K562 (cell line): ENCODE measurements at regions not wholly inside any gene's neighbourhood (a gene's known extent, or its start where the extent isn't known, plus 50 kb on each side); places are given as distances from the start of the nearest gene placed in this dataset.

Source experiments
- ATAC-seq: fragments of 200-7000 bp; cut with Tn5 transposase; 3 replicates; pipeline ENCODE4 v1.9.1; 2020; ENCODE audit warnings: moderate library complexity
- BruUV-seq: library from RNA; stranded (reverse); fragments of 400-500 nt; replicated peaks from 2 replicates; lab custom pipeline; 2021; lab: Mats Ljungman, UMichigan
- CTCF ChIA-PET: fragments of 300-600 bp; formaldehyde crosslinking; extraction: SDS; loops from one replicate; lab custom pipeline; 2021; ENCODE audit warnings: low intra/inter-chr PET ratio; lab: Yijun Ruan, JAX
- POLR2A ChIA-PET: fragments of 300-600, 350-650 bp; sonication (Branson Sonifier 250); formaldehyde crosslinking; extraction: SDS; loops from one replicate; lab custom pipeline; 2021; ENCODE audit warnings: antibody characterized with exemption, inconsistent platforms; lab: Yijun Ruan, JAX
- DNase-seq, 4 experiments: peaks; one replicate each; pipeline versions ENCODE4 v3.0.0 to v3.0.0-alpha.2; 2011 to 2018; ENCODE audit warnings: low spot score in 3 of 4, mixed read lengths in 3 of 4; ENCODE audit errors: extremely low read depth in 1 of 4
- FAIRE-seq: peaks from 2 replicates; lab custom pipeline; 2011; peaks lifted over from hg19 to GRCh38; lab: Jason Lieb, UNC
- H2AFZ ChIP-seq: 2 replicates; pipeline ENCODE4 v1.6.0; 2011; ENCODE audit warnings: low read depth, low read length, control low read depth, inconsistent platforms
- H3K27ac ChIP-seq: fragments of 200-600 bp; 3 replicates; pipeline ENCODE4 v1.8.0; 2011; ENCODE audit warnings: low read depth, mild to moderate bottlenecking, control low read depth, inconsistent platforms, low read length, moderate library complexity, mixed read lengths; ENCODE audit errors: extremely low read depth
- H3K27me3 ChIP-seq, 2 experiments: fragments of 300-600 bp in 1 of 2; 2 replicates in 1 of 2; 3 replicates in 1 of 2; pipeline versions ENCODE4 v1.6.0 to v1.8.0; 2011; ENCODE audit warnings: inconsistent platforms in 2 of 2, low read length in 2 of 2, mild to moderate bottlenecking in 1 of 2, mixed read lengths in 1 of 2, moderate library complexity in 1 of 2; ENCODE audit not compliant: control insufficient read depth in 2 of 2, insufficient read depth in 2 of 2
- H3K36me3 ChIP-seq: fragments of 300-600 bp; 3 replicates; pipeline ENCODE4 v1.8.0; 2011; ENCODE audit warnings: mild to moderate bottlenecking, low read length, inconsistent platforms; ENCODE audit not compliant: control insufficient read depth, insufficient read depth
- H3K4me1 ChIP-seq, 2 experiments: fragments of 200-600 bp in 1 of 2; replicated peaks in 1 of 2; 2 replicates in 1 of 2; 3 replicates in 1 of 2; pipeline versions ENCODE4 v1.5.1 to v1.8.0; 2011; ENCODE audit warnings: inconsistent platforms in 2 of 2, low read length in 2 of 2, mild to moderate bottlenecking in 1 of 2, mixed read lengths in 1 of 2, moderate library complexity in 1 of 2; ENCODE audit not compliant: control insufficient read depth in 2 of 2, insufficient read depth in 2 of 2
- H3K4me2 ChIP-seq: 2 replicates; pipeline ENCODE4 v1.6.1; 2011; ENCODE audit warnings: low read length, control low read depth, inconsistent platforms, mixed read lengths; ENCODE audit not compliant: insufficient read depth
- H3K4me3 ChIP-seq: fragments of 200-600 bp; sonication (generic), shearing (Covaris generic); 2 replicates; pipeline ENCODE4 v1.5.1; 2016; ENCODE audit warnings: control low read depth, inconsistent platforms
- H3K79me2 ChIP-seq: fragments of 200-600 bp; 3 replicates; pipeline ENCODE4 v1.8.0; 2011; ENCODE audit warnings: low read length, inconsistent platforms; ENCODE audit not compliant: control insufficient read depth, insufficient read depth
- H3K9ac ChIP-seq, 2 experiments: 2 replicates each; pipeline versions ENCODE4 v1.6.0 to v1.6.1; 2011; ENCODE audit warnings: low read depth in 2 of 2, low read length in 2 of 2, control low read depth in 1 of 2, inconsistent platforms in 1 of 2, mild to moderate bottlenecking in 1 of 2, mixed read lengths in 1 of 2; ENCODE audit not compliant: insufficient read depth in 1 of 2
- H3K9me1 ChIP-seq: one replicate; pipeline ENCODE4 v1.6.0; 2011; ENCODE audit warnings: inconsistent platforms, mild to moderate bottlenecking, low read length, moderate library complexity; ENCODE audit not compliant: control insufficient read depth, insufficient read depth
- H3K9me3 ChIP-seq: replicated peaks from 2 replicates; pipeline ENCODE4 v1.5.1; 2011; ENCODE audit warnings: low read depth, low read length, inconsistent platforms; ENCODE audit not compliant: control insufficient read depth, insufficient read depth
- H4K20me1 ChIP-seq: replicated peaks from 2 replicates; pipeline ENCODE4 v1.6.1; 2011; ENCODE audit warnings: low read length, inconsistent platforms, mixed read lengths; ENCODE audit not compliant: control insufficient read depth, insufficient read depth
- BRF1 ChIP-seq: IDR thresholded peaks from 3 replicates; pipeline ENCODE4 v1.6.1; 2011; ENCODE audit warnings: borderline replicate concordance, mild to moderate bottlenecking; ENCODE audit not compliant: insufficient read length; ENCODE audit errors: extremely low read depth
- FOXA3 ChIP-seq, 2 experiments: fragments of 450-650 bp in 1 of 2; sonication (generic) in 1 of 2; formaldehyde crosslinking; IDR thresholded peaks in 1 of 2; conservative IDR thresholded peaks in 1 of 2; 2 replicates each; pipeline versions ENCODE4 v1.4.0 to v1.8.0; 2020 to 2022; ENCODE audit warnings: mild to moderate bottlenecking in 2 of 2, missing genetic modification reagents in 1 of 2
- FOXK2 ChIP-seq, 2 experiments: fragments of 450-650 bp; IDR thresholded peaks in 1 of 2; conservative IDR thresholded peaks in 1 of 2; 2 replicates each; pipeline ENCODE4 v1.6.1; 2016; ENCODE audit warnings: low read depth in 2 of 2, mild to moderate bottlenecking in 1 of 2
- HDAC1 ChIP-seq, 2 experiments: fragments of 450-650 bp; IDR thresholded peaks; 2 replicates each; pipeline ENCODE4 v1.6.1; 2016 to 2017; ENCODE audit warnings: inconsistent platforms in 1 of 2, mild to moderate bottlenecking in 1 of 2, moderate library complexity in 1 of 2
- HDAC2 ChIP-seq: fragments of 450-650 bp; IDR thresholded peaks from 2 replicates; pipeline ENCODE4 v1.6.1; 2016; ENCODE audit warnings: mild to moderate bottlenecking
- HMG20B ChIP-seq: fragments of 250-450 bp; sonication (Bioruptor Pico); IDR thresholded peaks from 2 replicates; pipeline ENCODE4 v1.5.0; 2021; ENCODE audit warnings: mild to moderate bottlenecking
- JUN ChIP-seq, 2 experiments: sonication (generic) in 1 of 2; formaldehyde crosslinking in 1 of 2; IDR thresholded peaks; 2 replicates each; pipeline versions ENCODE4 v1.6.1 to v1.8.0; 2012 to 2022; ENCODE audit warnings: borderline replicate concordance in 2 of 2, mild to moderate bottlenecking in 2 of 2, improper control_type of control experiment in 1 of 2, low read depth in 1 of 2, low read length in 1 of 2, missing genetic modification reagents in 1 of 2
- NEUROD1 ChIP-seq: fragments of 150-350 bp; IDR thresholded peaks from 2 replicates; pipeline ENCODE4 v1.6.1; 2014; ENCODE audit warnings: borderline replicate concordance, low read length, low read depth; ENCODE audit not compliant: partially characterized antibody
- NR4A1 ChIP-seq, 2 experiments: fragments of 250-450 bp in 1 of 2; fragments of 450-650 bp in 1 of 2; sonication (Bioruptor Pico) in 1 of 2; IDR thresholded peaks; 2 replicates each; pipeline versions ENCODE4 v1.4.0 to v1.6.1; 2016 to 2020; ENCODE audit warnings: mild to moderate bottlenecking in 2 of 2, missing compliant biosample characterization in 1 of 2, missing genetic modification characterization in 1 of 2, moderate library complexity in 1 of 2
- PTTG1 ChIP-seq: fragments of 450-650 bp; IDR thresholded peaks from 2 replicates; pipeline ENCODE4 v1.6.1; 2016; ENCODE audit warnings: low read depth, mild to moderate bottlenecking, missing genetic modification characterization, missing compliant biosample characterization
- STAT5A ChIP-seq: IDR thresholded peaks from 2 replicates; pipeline ENCODE4 v1.6.1; 2012; ENCODE audit warnings: low read length, inconsistent platforms, borderline replicate concordance
- ZC3H4 ChIP-seq: sonication (generic); formaldehyde crosslinking; IDR thresholded peaks from 2 replicates; pipeline ENCODE4 v1.9.0; 2021; ENCODE audit warnings: missing genetic modification reagents, borderline replicate concordance
- ZNF224 ChIP-seq: sonication (generic); formaldehyde crosslinking; IDR thresholded peaks from 2 replicates; pipeline ENCODE4 v1.8.0; 2022; ENCODE audit warnings: mild to moderate bottlenecking, missing genetic modification reagents
- WGBS: fragments of 100-300 bp; shearing (Covaris generic); methylation state at CpG from one replicate; pipeline ENCODE4 v1.1.6; 2016; ENCODE audit warnings: low coverage, mixed read lengths; ENCODE audit not compliant: insufficient coverage; ENCODE audit errors: missing lambda C conversion rate; 5-methylcytosine and 5-hydroxymethylcytosine counted together
- in situ Hi-C: fragments of 300-500 bp; cut with MboI; formaldehyde crosslinking; loops from 4 replicates; pipeline ENCODE4 v1.15.0; 2018; ENCODE audit warnings: inconsistent platforms, mixed read lengths
- intact Hi-C: fragments of 100-400 bp; cut with micrococcal nuclease; formaldehyde crosslinking; loops from 2 replicates; pipeline ENCODE4 v1.14.2; 2022
- TF ChIP-seq, protein P1 (sequence below), 2 experiments: IDR thresholded peaks; 2 replicates each; pipeline ENCODE4 v1.6.1; 2012; ENCODE audit warnings: improper control_type of control experiment in 2 of 2, low read depth in 2 of 2, low read length in 2 of 2, borderline replicate concordance in 1 of 2
- TF ChIP-seq, protein P2 (sequence below), 2 experiments: fragments of 200-800 bp in 1 of 2; sonication (Bioruptor generic) in 1 of 2; sonication (generic) in 1 of 2; formaldehyde crosslinking in 1 of 2; IDR thresholded peaks in 1 of 2; conservative IDR thresholded peaks in 1 of 2; 2 replicates each; pipeline versions ENCODE4 v1.5.0 to v1.6.1; 2016 to 2020; ENCODE audit warnings: missing compliant biosample characterization in 1 of 2, missing genetic modification characterization in 1 of 2, missing genetic modification reagents in 1 of 2

DNA sequence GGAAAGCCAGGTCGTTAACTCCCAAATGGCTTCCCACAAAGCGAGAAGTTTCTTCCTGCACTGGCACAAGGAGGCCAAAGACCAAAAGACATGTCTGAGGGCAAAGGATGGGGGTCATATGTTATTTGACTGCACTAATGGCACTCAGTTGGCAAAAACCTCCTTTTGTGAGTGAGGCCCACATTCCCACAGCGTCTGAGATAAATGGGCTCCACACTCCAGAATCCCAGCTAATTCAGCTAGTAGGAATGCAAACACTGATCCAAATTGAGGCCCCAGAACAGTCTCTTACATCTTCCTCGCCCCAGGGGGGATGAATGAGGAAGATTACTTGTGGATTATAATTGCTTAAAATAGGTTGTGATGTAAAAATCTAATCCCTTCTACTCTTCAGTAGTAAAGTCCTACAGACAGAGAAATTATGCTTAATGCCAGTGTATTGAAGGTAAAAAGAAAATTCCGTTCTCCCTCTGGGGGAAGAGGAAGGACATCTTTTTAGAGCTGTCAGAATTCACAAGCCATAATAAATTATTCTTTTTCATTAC is 86.4 kb upstream of the PIWIL1 start:
- DNase-seq (no peak), ATAC-seq (no peak), FAIRE-seq (no peak)
- no peak overlapping the region for H3K4me3 ChIP-seq
- no peak overlapping the region for H2AFZ ChIP-seq
- no peaks in the 10 kb centered on the region; the same call in 1 of the 2 replicates for H3K9me3 ChIP-seq
- WGBS = 0% methylated on average over 5 of the region's 5 CpGs
- intact Hi-C loops = no loop called here
- H3K79me2 ChIP-seq = no peaks in the 10 kb centered on the region
- no peaks in the 10 kb centered on the region for H3K9me1 ChIP-seq
- H3K4me1 ChIP-seq = no peaks in the 10 kb centered on the region
- in situ Hi-C loops = no loop called here
- BruUV-seq = no TSS peak
- TF ChIP-seq HDAC2 (no peak), NEUROD1 (no peak), NR4A1 (CRISPR knock-in tag; IDR thresholded peaks at IDR 0.05) (no peak), NR4A1 (tag; IDR thresholded peaks at IDR 0.05) (no peak), BRF1 (no peak), ZNF224 (CRISPR knock-in tag) (no peak), JUN (IDR thresholded peaks at IDR 0.05; ENCODE audit: borderline replicate concordance, low read depth, low read length) (no peak), JUN (CRISPR knock-in tag; IDR thresholded peaks at IDR 0.05; ENCODE audit: borderline replicate concordance) (no peak), HDAC1 (IDR thresholded peaks at IDR 0.05) (no peak), STAT5A (no peak), ZC3H4 (CRISPR knock-in tag) (no peak), FOXA3 (CRISPR knock-in tag; conservative IDR thresholded peaks at IDR 0.05 in 1 of 2, IDR thresholded peaks at IDR 0.05 in 1 of 2) (no peak), FOXK2 (conservative IDR thresholded peaks at IDR 0.05 in 1 of 2, IDR thresholded peaks at IDR 0.05 in 1 of 2; ENCODE audit: low read depth in 2 of 2) (no peak), HMG20B (no peak), PTTG1 (tag) (no peak)
- TF ChIP-seq, protein P1, sequence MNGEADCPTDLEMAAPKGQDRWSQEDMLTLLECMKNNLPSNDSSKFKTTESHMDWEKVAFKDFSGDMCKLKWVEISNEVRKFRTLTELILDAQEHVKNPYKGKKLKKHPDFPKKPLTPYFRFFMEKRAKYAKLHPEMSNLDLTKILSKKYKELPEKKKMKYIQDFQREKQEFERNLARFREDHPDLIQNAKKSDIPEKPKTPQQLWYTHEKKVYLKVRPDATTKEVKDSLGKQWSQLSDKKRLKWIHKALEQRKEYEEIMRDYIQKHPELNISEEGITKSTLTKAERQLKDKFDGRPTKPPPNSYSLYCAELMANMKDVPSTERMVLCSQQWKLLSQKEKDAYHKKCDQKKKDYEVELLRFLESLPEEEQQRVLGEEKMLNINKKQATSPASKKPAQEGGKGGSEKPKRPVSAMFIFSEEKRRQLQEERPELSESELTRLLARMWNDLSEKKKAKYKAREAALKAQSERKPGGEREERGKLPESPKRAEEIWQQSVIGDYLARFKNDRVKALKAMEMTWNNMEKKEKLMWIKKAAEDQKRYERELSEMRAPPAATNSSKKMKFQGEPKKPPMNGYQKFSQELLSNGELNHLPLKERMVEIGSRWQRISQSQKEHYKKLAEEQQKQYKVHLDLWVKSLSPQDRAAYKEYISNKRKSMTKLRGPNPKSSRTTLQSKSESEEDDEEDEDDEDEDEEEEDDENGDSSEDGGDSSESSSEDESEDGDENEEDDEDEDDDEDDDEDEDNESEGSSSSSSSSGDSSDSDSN (IDR thresholded peaks at IDR 0.05; ENCODE audit: borderline replicate concordance in 1 of 2, low read depth in 2 of 2, low read length in 2 of 2) = no peak
- TF ChIP-seq, protein P2, sequence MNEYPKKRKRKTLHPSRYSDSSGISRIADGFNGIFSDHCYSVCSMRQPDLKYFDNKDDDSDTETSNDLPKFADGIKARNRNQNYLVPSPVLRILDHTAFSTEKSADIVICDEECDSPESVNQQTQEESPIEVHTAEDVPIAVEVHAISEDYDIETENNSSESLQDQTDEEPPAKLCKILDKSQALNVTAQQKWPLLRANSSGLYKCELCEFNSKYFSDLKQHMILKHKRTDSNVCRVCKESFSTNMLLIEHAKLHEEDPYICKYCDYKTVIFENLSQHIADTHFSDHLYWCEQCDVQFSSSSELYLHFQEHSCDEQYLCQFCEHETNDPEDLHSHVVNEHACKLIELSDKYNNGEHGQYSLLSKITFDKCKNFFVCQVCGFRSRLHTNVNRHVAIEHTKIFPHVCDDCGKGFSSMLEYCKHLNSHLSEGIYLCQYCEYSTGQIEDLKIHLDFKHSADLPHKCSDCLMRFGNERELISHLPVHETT (CRISPR knock-in tag; conservative IDR thresholded peaks at IDR 0.05 in 1 of 2, IDR thresholded peaks at IDR 0.05 in 1 of 2) = no peak
- no peaks in the 10 kb centered on the region for H3K36me3 ChIP-seq
- H3K9ac ChIP-seq = no peak overlapping the region
- no peak overlapping the region for H3K27ac ChIP-seq
- CTCF ChIA-PET = no interaction called here
- POLR2A ChIA-PET = interaction anchor here (0.5 kb wide), 1 partner anchor 231 kb away, joined by 3 read pairs; no protein-coding TSS in a partner anchor
- H4K20me1 ChIP-seq = peaks cover 6% of the 10 kb centered on the region; the same call in 1 of the 2 replicates
- peaks cover 0 to 12% of the 10 kb centered on the region in 2 experiments; a peak in 1 of 5 replicates for H3K27me3 ChIP-seq
- no peak overlapping the region for H3K4me2 ChIP-seq
